NCI-H2107 treated with DMSO at 0.1 percent for 48 hours (cell line): ENCODE measurements at regions not wholly inside any gene's neighbourhood (a gene's known extent, or its start where the extent isn't known, plus 50 kb on each side); places are given as distances from the start of the nearest gene placed in this dataset.

Source experiments
- DNase-seq: peaks from one replicate; lab custom pipeline; 2025; ENCODE audit not compliant: unreplicated experiment; lab: John Stamatoyannopoulos, UW

DNA sequence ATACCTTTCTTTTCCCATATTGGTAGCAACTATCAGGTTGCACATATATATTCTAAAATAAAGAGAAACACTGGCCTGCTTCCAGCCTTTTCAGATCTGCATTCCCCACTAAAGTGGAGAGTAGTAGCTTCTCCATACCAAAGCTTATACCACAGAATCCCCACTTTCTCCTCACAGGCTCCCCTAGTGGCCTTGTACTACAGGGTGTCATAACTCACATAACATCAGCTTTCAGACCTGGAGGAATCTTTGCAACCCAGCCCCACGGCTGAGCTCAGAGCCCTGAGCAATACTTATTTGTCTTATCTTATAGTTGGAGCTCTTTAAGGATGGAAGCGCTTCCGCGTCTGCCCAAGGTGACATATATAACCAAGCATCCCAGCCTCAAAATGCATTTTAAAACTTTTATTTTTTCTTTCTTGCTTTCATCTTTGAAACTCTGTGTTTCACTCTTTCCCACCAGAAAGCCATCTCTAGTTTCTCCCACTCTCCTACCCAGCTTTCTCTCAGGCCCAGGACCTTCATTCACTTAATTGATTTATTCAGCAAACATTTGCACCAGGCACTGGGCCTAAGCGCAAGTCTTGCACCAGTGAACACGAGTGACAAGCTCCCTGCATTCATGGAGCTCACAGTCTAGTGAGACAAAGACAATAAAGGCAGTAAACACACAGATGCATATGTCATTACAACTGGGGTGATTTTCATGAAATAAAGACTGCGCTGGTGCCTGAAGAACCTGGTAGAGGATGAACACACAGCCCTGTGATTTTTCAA, 254.7 kb downstream of the IPO8 start:
- no peak for DNase-seq

GRCh38 chr12:30439201-30439600, 256.5 kb downstream of the IPO8 start:
- DNase-seq: no peak

DNA sequence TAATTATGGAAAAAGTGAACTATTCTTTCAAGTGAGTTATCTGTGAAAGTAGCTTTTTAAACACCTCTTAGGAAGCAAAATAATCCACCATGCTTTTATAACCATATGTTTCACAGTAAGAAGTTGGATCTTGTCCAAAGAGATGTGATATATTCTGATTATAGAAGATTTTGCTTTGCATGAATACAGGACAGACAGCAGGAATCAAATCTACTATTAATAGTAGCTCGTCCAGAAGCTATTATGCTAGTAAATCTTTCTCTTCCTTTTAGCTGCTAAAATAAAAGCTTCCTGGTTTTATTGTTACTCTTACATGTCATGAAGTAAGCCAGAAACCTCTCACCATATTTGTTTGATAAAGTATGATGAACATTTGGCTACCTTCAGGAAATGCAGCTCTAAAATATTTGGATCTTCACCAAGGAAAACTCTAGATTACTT, 257.0 kb downstream of the IPO8 start:
- DNase-seq: no peak

DNA sequence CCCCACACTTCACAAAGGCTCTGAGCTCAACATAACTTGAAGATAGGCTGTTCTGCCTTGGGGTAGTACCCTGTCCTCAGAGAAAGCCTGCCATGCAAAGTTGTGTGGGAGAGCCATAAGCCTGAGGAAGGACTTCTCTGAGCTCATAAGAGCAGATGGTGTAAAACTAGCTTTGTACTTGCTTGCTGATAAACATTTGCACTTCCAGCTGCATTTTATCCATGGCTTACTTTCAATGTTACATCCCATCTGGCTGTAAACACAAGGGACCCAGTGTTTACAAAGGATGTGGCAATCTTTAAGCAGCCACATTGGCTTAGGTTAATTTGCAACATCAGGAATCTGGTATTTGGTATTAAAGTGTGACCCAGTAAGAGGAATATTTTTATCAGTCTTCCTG, 258.1 kb downstream of the IPO8 start:
- DNase-seq: no peak

- no peak for DNase-seq
These were observed 258.6 kb downstream of the IPO8 start for GRCh38 chr12:30437044-30437443.

DNA sequence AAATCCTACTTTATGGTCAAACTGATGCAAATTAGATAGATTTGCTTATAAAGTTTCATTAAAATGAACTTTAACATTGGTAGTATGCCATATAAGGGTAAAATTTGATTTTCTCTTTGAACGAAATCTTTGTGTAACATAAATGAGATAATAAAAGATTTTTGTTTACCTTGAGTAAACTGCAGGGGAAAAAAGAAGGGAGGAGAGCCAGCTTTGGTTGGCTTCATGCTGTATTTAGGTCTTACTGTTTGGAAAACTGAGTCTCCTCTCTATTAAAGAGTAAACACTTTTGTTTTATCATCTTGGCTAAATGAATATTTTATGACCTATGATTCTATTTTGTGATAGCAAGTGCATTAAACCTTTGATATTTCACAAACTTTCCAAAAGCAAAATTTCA, 267.6 kb downstream of the IPO8 start:
- no peak for DNase-seq

DNA sequence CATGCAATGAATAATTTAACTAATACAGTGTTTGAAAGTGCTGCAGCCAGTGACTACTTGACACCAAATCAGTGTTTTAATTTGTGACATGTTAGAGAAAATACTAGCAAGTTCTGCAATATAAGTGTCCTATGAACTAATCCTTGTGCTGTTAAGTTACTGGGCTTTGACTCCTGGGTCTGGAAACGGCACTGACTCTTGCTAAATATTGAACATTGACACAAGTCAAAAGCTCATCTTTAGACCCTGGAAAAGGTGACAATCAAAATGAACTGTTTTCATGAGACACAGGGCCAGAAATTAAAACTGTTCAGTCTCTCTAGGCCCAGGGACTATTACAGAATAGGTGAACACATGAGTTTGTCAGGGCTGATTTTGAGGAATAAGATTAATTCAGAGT, 268.1 kb downstream of the IPO8 start:
- no peak for DNase-seq

GRCh38 chr12:30425445-30425844, 270.2 kb downstream of the IPO8 start:
- DNase-seq: no peak

DNA sequence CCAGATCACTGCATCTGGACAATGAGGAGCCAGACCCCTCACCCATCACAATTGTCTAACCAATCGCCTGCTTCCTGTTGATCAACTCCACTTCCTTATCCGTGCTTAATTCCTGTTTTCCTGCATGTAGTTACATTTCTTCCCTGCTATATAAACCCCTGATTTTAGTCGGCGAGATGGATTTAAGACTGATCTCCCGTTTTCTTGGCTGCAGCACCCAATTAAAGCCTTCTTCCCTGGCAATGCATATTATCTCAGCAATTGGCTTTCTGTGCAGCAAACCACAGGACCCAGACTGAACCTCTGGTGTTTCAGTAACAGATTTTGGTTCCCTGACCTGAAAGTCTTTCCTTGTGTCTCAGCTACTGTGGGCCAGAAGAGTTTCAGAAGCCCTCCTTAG, 272.3 kb downstream of the IPO8 start:
- no peak for DNase-seq

- no peak for DNase-seq
These were observed 272.8 kb downstream of the IPO8 start for GRCh38 chr12:30422844-30423243.

DNA sequence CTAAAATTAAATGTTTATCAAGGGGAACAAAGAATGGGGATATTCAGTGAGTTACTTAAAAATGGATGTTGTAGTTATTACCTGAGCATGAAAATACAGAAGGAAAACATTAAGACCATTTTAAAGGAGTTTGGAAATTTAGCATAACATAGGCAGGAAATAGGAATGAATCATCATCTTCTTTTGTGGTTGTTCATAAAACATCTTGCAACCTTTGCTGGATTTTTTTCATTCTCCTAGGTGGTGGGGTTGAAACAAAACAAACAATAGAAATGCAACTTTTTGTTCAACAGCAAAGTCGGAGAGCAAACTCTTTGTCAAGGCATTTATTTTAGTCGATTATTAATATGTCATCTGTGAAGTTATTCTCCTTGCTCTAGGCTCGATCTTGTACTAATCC, 275.1 kb downstream of the IPO8 start:
- no peak for DNase-seq

DNA sequence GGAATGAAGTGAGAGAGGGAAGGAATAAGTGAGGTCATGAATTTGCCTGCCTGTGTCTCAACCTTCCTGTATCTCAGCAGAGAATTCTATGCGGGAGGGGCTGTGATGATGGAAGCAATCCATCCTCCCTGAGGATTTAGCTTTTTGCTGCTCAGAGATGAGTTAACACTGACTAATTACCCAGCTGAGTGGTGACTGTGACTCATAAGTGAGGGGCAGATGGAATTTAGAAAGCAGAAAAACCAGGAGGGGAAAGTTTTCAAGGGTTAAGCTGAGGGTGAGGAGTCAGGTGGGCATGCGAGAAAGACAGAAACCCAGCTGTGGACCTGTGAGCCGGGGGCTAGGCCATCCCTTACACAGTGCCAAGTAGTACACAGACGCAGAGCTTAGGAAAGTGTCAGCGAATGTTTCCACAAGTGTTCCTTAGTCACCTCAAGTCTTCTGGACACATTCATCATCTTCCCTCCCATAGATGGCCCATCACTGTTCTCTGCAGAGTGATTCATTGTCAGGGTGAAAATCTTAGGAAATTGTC, 277.9 kb downstream of the IPO8 start:
- DNase-seq: no peak

DNA sequence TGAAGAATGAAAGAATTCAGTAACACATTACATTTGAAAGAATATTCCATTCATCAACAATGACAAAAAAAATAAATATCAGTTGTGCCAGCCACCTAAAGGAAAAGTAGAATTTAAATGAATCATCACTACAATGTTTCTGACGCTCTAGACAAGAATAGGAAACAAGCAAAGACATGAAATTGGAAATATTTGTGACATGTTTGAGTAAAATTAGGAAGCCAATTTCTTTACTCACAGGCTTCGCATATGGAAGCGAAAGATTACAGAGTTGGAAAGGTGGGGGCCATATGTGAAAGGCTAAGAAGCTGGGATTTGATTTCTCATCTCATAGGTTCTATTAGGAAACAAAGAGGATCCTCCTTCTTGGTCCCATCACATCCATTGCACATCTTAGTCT, 279.0 kb downstream of the IPO8 start:
- no peak for DNase-seq

GRCh38 chr12:30415777-30416176, 279.9 kb downstream of the IPO8 start:
- no peak for DNase-seq

DNA sequence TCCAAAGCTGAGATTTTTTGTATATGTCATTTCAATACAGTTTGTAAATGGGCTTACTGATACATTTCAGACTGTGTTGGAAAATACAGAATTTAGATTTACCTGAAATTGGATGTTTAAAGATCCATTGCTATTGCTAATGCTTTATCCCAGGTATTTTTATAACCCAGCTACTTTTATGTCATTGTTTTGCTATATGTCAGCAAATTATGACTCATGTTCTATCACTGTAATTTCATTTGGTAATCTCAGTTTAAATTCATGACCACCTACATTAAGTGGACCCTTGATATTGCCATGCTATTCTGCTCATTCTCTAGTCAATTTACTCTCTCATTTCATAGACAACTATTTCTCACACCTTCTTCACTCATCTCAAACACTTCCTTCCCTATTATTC, 281.2 kb downstream of the IPO8 start:
- DNase-seq: no peak

DNA sequence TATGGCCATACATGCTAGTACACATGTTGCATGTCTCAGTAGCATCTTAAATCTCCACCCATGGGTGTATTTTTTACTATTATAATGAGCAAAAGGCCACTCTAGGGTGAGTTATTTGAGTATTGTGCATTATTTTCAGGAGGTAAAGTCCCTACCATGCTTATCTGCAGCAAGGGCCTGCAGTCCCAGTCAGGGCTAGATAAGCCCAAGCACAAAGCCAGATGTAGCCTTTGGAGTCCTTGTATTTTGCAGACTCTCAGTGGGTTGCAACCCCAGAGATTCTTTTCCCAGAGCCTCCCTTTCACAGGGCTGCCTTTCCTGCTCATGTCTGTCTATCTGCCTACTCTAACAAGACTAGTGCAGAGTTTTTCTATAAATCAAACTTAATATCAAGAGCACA, 295.3 kb downstream of the IPO8 start:
- no peak for DNase-seq

GRCh38 chr12:30399859-30400258, 295.8 kb downstream of the IPO8 start:
- DNase-seq: no peak

DNA sequence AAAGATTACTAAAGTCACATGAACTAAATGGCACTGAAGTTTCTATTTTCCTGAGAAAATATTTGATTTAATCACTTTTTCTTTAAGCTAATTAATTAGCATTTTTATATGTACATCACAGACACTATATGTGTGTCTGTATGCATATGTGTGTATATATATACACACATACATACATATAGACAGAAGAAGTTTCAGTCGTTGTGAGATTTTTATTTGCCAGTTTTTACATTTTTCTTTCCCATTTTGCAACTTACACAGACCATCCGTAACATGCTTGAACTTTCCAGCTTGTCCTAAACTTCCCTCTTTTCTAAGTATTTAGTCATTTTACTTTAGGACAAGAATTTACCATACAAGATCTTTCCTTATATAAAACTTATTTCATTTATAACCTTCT, 299.1 kb downstream of the IPO8 start:
- no peak for DNase-seq

DNA sequence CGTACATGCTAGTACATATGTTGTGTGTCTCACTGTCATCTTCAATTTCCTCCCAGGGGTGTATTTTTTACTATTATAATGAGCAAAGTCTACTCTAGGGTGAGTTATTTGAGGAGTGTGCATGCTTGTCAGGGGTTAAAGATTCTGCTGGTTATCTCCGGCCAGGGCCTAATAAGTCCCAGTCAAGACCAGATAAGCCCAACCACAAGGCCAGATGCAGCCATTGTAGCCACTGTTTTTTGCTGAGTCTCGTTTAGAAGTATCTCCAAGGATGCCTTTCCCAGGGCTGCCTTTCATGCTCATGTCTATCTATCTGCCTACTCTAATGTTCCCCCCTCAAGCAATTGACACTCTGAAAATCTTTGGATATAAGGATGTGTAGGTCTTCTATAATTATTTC, 300.5 kb downstream of the IPO8 start:
- DNase-seq: no peak

- no peak for DNase-seq
These were observed 303.8 kb downstream of the IPO8 start for GRCh38 chr12:30391766-30392366.

DNA sequence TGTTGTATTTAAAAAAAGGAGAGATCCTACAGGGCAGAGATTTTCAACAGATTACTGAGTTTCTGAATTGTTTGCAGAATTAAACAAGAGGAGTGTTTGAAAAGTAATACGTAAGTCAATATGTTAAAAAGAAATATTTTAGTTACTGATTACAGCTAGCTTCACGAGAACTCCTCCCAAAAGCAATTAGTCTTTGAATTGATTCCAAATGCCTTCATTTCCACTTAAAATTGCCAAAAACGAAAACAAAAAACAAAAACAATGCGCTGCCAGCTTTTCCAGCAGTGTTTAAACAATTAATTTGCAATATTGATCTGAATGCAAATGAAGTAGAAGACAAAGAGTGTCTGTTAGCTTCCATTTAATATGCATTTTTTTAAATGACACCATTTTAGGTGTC, 310.0 kb downstream of the IPO8 start:
- no peak for DNase-seq

- DNase-seq: no peak
These were observed 310.7 kb downstream of the IPO8 start for GRCh38 chr12:30384976-30385375.

- DNase-seq: no peak
These were observed 317.4 kb downstream of the IPO8 start for GRCh38 chr12:30378307-30378706.
